ENCODE measurements at regions not wholly inside any gene's neighbourhood (a gene's known extent, or its start where the extent isn't known, plus 50 kb on each side); places are given as distances from the start of the nearest gene placed in this dataset.

GRCh38 chr2:35415282-35415681, 940.3 kb upstream of the CRIM1 start:
- H3K9me3 Mint-ChIP-seq, result peaks cover 3% of the 10 kb centered on the region
- H3K4me1 Mint-ChIP-seq, result no peaks in the 10 kb centered on the region
- DNase-seq (no peak), ATAC-seq (ENCODE audit: low read depth) (no peak)
- no peaks in the 10 kb centered on the region for H3K27me3 Mint-ChIP-seq
- POLR2A ChIA-PET, result no interaction called here
- no peak overlapping the region for H3K27ac Mint-ChIP-seq
- no peaks in the 10 kb centered on the region for H3K36me3 Mint-ChIP-seq
- no peak overlapping the region for H3K4me3 Mint-ChIP-seq

- POLR2A ChIA-PET, result no interaction called here
- H3K9me3 Mint-ChIP-seq, result peaks cover 3% of the 10 kb centered on the region
- H3K4me1 Mint-ChIP-seq, result no peaks in the 10 kb centered on the region
- ATAC-seq (ENCODE audit: low read depth) (no peak), DNase-seq (peak; percentile 57)
- no peaks in the 10 kb centered on the region for H3K36me3 Mint-ChIP-seq
- no peak overlapping the region for H3K4me3 Mint-ChIP-seq
- H3K27me3 Mint-ChIP-seq, result peaks cover 1% of the 10 kb centered on the region
- H3K27ac Mint-ChIP-seq, result no peak overlapping the region
These were observed 945.0 kb upstream of the CRIM1 start for GRCh38 chr2:35410431-35411061.

GRCh38 chr2:35409762-35410161, 945.8 kb upstream of the CRIM1 start:
- ATAC-seq (ENCODE audit: low read depth), result no peak
- H3K27ac Mint-ChIP-seq, result no peak overlapping the region
- H3K36me3 Mint-ChIP-seq, result no peaks in the 10 kb centered on the region
- DNase-seq, result no peak
- no peak overlapping the region for H3K4me3 Mint-ChIP-seq
- peaks cover 1% of the 10 kb centered on the region for H3K27me3 Mint-ChIP-seq
- H3K4me1 Mint-ChIP-seq, result no peaks in the 10 kb centered on the region
- peaks cover 3% of the 10 kb centered on the region for H3K9me3 Mint-ChIP-seq
- POLR2A ChIA-PET, result no interaction called here

GRCh38 chr2:35408320-35408719, 947.3 kb upstream of the CRIM1 start:
- POLR2A ChIA-PET, result no interaction called here

GRCh38 chr2:35391736-35392442, 963.7 kb upstream of the CRIM1 start:
- ATAC-seq (ENCODE audit: low read depth), result no peak
- no peak overlapping the region for H3K27ac Mint-ChIP-seq
- no peak for DNase-seq
- no peaks in the 10 kb centered on the region for H3K4me1 Mint-ChIP-seq
- POLR2A ChIA-PET, result no interaction called here
- H3K9me3 Mint-ChIP-seq, result peaks cover under 1% of the 10 kb centered on the region
- no peak overlapping the region for H3K4me3 Mint-ChIP-seq
- no peaks in the 10 kb centered on the region for H3K27me3 Mint-ChIP-seq
- no peaks in the 10 kb centered on the region for H3K36me3 Mint-ChIP-seq

More at GRCh38 chr2:35408320-35408719, 947.3 kb upstream of the CRIM1 start:
- Mint-ChIP-seq H3K27me3 (peaks cover 1% of the 10 kb centered on the region), H3K9me3 (no peaks in the 10 kb centered on the region), H3K4me1 (no peaks in the 10 kb centered on the region), H3K36me3 (no peaks in the 10 kb centered on the region), H3K4me3 (no peak overlapping the region), H3K27ac (no peak overlapping the region)
- ATAC-seq (ENCODE audit: low read depth) (no peak), DNase-seq (no peak)

- DNase-seq, result no peak
- H3K27ac Mint-ChIP-seq, result no peak overlapping the region
- no peaks in the 10 kb centered on the region for H3K4me1 Mint-ChIP-seq
- POLR2A ChIA-PET, result no interaction called here
- ATAC-seq (ENCODE audit: low read depth), result no peak
- H3K9me3 Mint-ChIP-seq, result no peaks in the 10 kb centered on the region
- no peaks in the 10 kb centered on the region for H3K27me3 Mint-ChIP-seq
- no peaks in the 10 kb centered on the region for H3K36me3 Mint-ChIP-seq
- no peak overlapping the region for H3K4me3 Mint-ChIP-seq
These were observed 976.8 kb upstream of the CRIM1 start for GRCh38 chr2:35378791-35379190.

GRCh38 chr2:35374845-35375244, 980.7 kb upstream of the CRIM1 start:
- Mint-ChIP-seq H3K27me3 (no peaks in the 10 kb centered on the region), H3K4me1 (no peaks in the 10 kb centered on the region), H3K9me3 (no peaks in the 10 kb centered on the region)

GRCh38 chr2:35365859-35366258, 989.7 kb upstream of the CRIM1 start:
- Mint-ChIP-seq H3K27ac (no peak overlapping the region), H3K4me1 (no peaks in the 10 kb centered on the region), H3K36me3 (no peaks in the 10 kb centered on the region), H3K9me3 (no peaks in the 10 kb centered on the region), H3K4me3 (no peak overlapping the region), H3K27me3 (no peaks in the 10 kb centered on the region)
- no peak for ATAC-seq (ENCODE audit: low read depth)
- no peak for DNase-seq
- POLR2A ChIA-PET, result no interaction called here

More at GRCh38 chr2:35374845-35375244, 980.7 kb upstream of the CRIM1 start:
- DNase-seq, result no peak
- no peak for ATAC-seq (ENCODE audit: low read depth)
- H3K27ac Mint-ChIP-seq, result no peak overlapping the region
- H3K4me3 Mint-ChIP-seq, result no peak overlapping the region
- H3K36me3 Mint-ChIP-seq, result no peaks in the 10 kb centered on the region
- POLR2A ChIA-PET, result no interaction called here

- POLR2A ChIA-PET, result no interaction called here
- ATAC-seq (ENCODE audit: low read depth), result no peak
- no peaks in the 10 kb centered on the region for H3K4me1 Mint-ChIP-seq
These were observed 999.2 kb upstream of the CRIM1 start for GRCh38 chr2:35356332-35356731.

GRCh38 chr2:35355056-35355455, 1000.5 kb upstream of the CRIM1 start:
- Mint-ChIP-seq H3K4me3 (no peak overlapping the region), H3K9me3 (peaks cover 2% of the 10 kb centered on the region), H3K27me3 (no peaks in the 10 kb centered on the region), H3K36me3 (no peaks in the 10 kb centered on the region), H3K27ac (no peak overlapping the region), H3K4me1 (no peaks in the 10 kb centered on the region)
- no peak for DNase-seq
- POLR2A ChIA-PET, result no interaction called here
- ATAC-seq (ENCODE audit: low read depth), result no peak

More at GRCh38 chr2:35356332-35356731, 999.2 kb upstream of the CRIM1 start:
- Mint-ChIP-seq H3K9me3 (peaks cover 2% of the 10 kb centered on the region), H3K36me3 (no peaks in the 10 kb centered on the region), H3K27me3 (no peaks in the 10 kb centered on the region), H3K4me3 (no peak overlapping the region), H3K27ac (no peak overlapping the region)
- DNase-seq, result no peak

- no peaks in the 10 kb centered on the region for H3K4me1 Mint-ChIP-seq
- ATAC-seq (ENCODE audit: low read depth) (no peak), DNase-seq (no peak)
- H3K9me3 Mint-ChIP-seq, result no peaks in the 10 kb centered on the region
- H3K36me3 Mint-ChIP-seq, result no peaks in the 10 kb centered on the region
- no peak overlapping the region for H3K4me3 Mint-ChIP-seq
- no peaks in the 10 kb centered on the region for H3K27me3 Mint-ChIP-seq
- no peak overlapping the region for H3K27ac Mint-ChIP-seq
- POLR2A ChIA-PET, result no interaction called here
These were observed 1008.0 kb upstream of the CRIM1 start for GRCh38 chr2:35347561-35347960.

- no peaks in the 10 kb centered on the region for H3K4me1 Mint-ChIP-seq
- H3K27me3 Mint-ChIP-seq, result no peaks in the 10 kb centered on the region
- POLR2A ChIA-PET, result no interaction called here
- no peaks in the 10 kb centered on the region for H3K36me3 Mint-ChIP-seq
- DNase-seq (no peak), ATAC-seq (ENCODE audit: low read depth) (no peak)
- H3K27ac Mint-ChIP-seq, result no peak overlapping the region
- H3K4me3 Mint-ChIP-seq, result no peak overlapping the region
- no peaks in the 10 kb centered on the region for H3K9me3 Mint-ChIP-seq
These were observed 1012.4 kb upstream of the CRIM1 start for GRCh38 chr2:35343135-35343534.

GRCh38 chr2:35339211-35339610, 1016.4 kb upstream of the CRIM1 start:
- no peak overlapping the region for H3K27ac Mint-ChIP-seq
- no peak for DNase-seq
- no peaks in the 10 kb centered on the region for H3K36me3 Mint-ChIP-seq
- H3K9me3 Mint-ChIP-seq, result no peaks in the 10 kb centered on the region
- no peak for ATAC-seq (ENCODE audit: low read depth)
- POLR2A ChIA-PET, result no interaction called here
- no peaks in the 10 kb centered on the region for H3K27me3 Mint-ChIP-seq
- H3K4me1 Mint-ChIP-seq, result no peaks in the 10 kb centered on the region
- H3K4me3 Mint-ChIP-seq, result no peak overlapping the region

- DNase-seq (no peak), ATAC-seq (ENCODE audit: low read depth) (no peak)
- H3K27ac Mint-ChIP-seq, result no peak overlapping the region
- H3K4me3 Mint-ChIP-seq, result no peak overlapping the region
- POLR2A ChIA-PET, result no interaction called here
- no peaks in the 10 kb centered on the region for H3K4me1 Mint-ChIP-seq
- H3K36me3 Mint-ChIP-seq, result no peaks in the 10 kb centered on the region
- H3K27me3 Mint-ChIP-seq, result no peaks in the 10 kb centered on the region
- no peaks in the 10 kb centered on the region for H3K9me3 Mint-ChIP-seq
These were observed 1017.7 kb upstream of the CRIM1 start for GRCh38 chr2:35337922-35338321.

All from activated naive CD8-positive, alpha-beta T cell treated with anti-CD3 and anti-CD28 coated beads, Interleukin-2, amount 10 ng/mL, durations not matched to agents 7 days and 5 days (primary cell).